ENCODE measurements at regions not wholly inside any gene's neighbourhood (a gene's known extent, or its start where the extent isn't known, plus 50 kb on each side); places are given as distances from the start of the nearest gene placed in this dataset.

DNA sequence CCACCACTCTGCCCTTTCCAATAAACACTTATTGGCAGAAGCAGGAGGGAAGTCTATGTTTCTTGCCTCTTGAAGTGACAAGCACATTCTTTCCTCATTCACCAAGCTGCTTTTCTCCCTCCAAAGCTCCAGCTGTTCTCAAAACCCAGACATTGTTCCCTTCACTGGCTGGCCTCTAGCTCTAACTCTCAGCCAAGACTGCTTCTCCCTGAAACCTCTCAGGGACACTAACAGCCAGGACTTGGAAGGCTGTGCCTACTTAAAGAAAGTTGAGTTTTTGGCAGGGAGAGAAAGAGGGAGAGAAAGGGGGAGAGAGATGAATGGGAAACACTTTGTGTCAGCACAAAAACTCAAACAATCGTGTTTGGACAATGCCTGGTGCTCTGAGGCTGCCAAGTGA is 99.5 kb downstream of the COX18 start:
- H3K4me3 ChIP-seq, result no peak overlapping the region
- no peaks in the 10 kb centered on the region for H3K79me2 ChIP-seq (ENCODE audit: low read depth)
- H3K27me3 ChIP-seq (ENCODE audit: insufficient read depth, low read depth), result no peaks in the 10 kb centered on the region
- H3K4me2 ChIP-seq, result no peak overlapping the region
- ChIA-PET CTCF (no interaction called here), POLR2A (ENCODE audit: unreplicated experiment) (no interaction called here)
- no peak for DNase-seq
- no peak overlapping the region for H2AFZ ChIP-seq
- no peaks in the 10 kb centered on the region for H4K20me1 ChIP-seq (ENCODE audit: insufficient read depth)
- H3F3A ChIP-seq (ENCODE audit: insufficient read depth, low read depth), result no peaks in the 10 kb centered on the region
- H3K27ac ChIP-seq, result no peak overlapping the region
- no peaks in the 10 kb centered on the region for H3K4me1 ChIP-seq (replicated peaks; ENCODE audit: insufficient read depth)
- no peaks in the 10 kb centered on the region for H3K36me3 ChIP-seq (ENCODE audit: low read depth)
- BruUV-seq (replicated peaks), result no TSS peak
- intact Hi-C loops (cut with micrococcal nuclease; ENCODE audit: unreplicated experiment), result no loop called here
- H3K9me3 ChIP-seq (ENCODE audit: insufficient read depth, low read depth), result no peaks in the 10 kb centered on the region
- H3K9me2 ChIP-seq (ENCODE audit: insufficient read depth), result no peaks in the 10 kb centered on the region
- TF ChIP-seq EZH2 (IDR thresholded peaks at IDR 0.05; ENCODE audit: low read depth), result no peak
- TF ChIP-seq CTCF (conservative IDR thresholded peaks at IDR 0.05), result no peak

GRCh38 chr4:72966652-72967051 is 102.9 kb downstream of the COX18 start:
- no peaks in the 10 kb centered on the region for H3K36me3 ChIP-seq (ENCODE audit: low read depth)
- no TSS peak for BruUV-seq (replicated peaks)

GRCh38 chr4:72959411-72959810 is 110.1 kb downstream of the COX18 start:
- Histone ChIP-seq H3K79me2 (ENCODE audit: low read depth) (no peaks in the 10 kb centered on the region), H3K4me2 (no peak overlapping the region), H3K27ac (no peak overlapping the region), H3K9me3 (ENCODE audit: insufficient read depth, low read depth) (no peaks in the 10 kb centered on the region), H3K4me1 (replicated peaks; ENCODE audit: insufficient read depth) (no peaks in the 10 kb centered on the region), H4K20me1 (ENCODE audit: insufficient read depth) (no peaks in the 10 kb centered on the region), H3K36me3 (ENCODE audit: low read depth) (no peaks in the 10 kb centered on the region), H3K9me2 (ENCODE audit: insufficient read depth) (no peaks in the 10 kb centered on the region), H2AFZ (no peak overlapping the region), H3F3A (ENCODE audit: insufficient read depth, low read depth) (no peaks in the 10 kb centered on the region), H3K4me3 (no peak overlapping the region), H3K27me3 (ENCODE audit: insufficient read depth, low read depth) (no peaks in the 10 kb centered on the region)
- no TSS peak for BruUV-seq (replicated peaks)
- CTCF ChIA-PET, result no interaction called here
- intact Hi-C loops (cut with micrococcal nuclease; ENCODE audit: unreplicated experiment), result no loop called here
- no peak for DNase-seq
- POLR2A ChIA-PET (ENCODE audit: unreplicated experiment), result no interaction called here
- TF ChIP-seq CTCF (conservative IDR thresholded peaks at IDR 0.05) (no peak), EZH2 (IDR thresholded peaks at IDR 0.05; ENCODE audit: low read depth) (no peak)

More at GRCh38 chr4:72966652-72967051, 102.9 kb downstream of the COX18 start:
- Histone ChIP-seq H3K4me1 (replicated peaks; ENCODE audit: insufficient read depth) (no peaks in the 10 kb centered on the region), H2AFZ (no peak overlapping the region), H3K79me2 (ENCODE audit: low read depth) (no peaks in the 10 kb centered on the region), H3K9me3 (ENCODE audit: insufficient read depth, low read depth) (no peaks in the 10 kb centered on the region), H4K20me1 (ENCODE audit: insufficient read depth) (no peaks in the 10 kb centered on the region), H3K4me3 (no peak overlapping the region), H3K4me2 (no peak overlapping the region), H3K9me2 (ENCODE audit: insufficient read depth) (no peaks in the 10 kb centered on the region), H3K27me3 (ENCODE audit: insufficient read depth, low read depth) (no peaks in the 10 kb centered on the region), H3K27ac (no peak overlapping the region), H3F3A (ENCODE audit: insufficient read depth, low read depth) (no peaks in the 10 kb centered on the region)
- no peak for DNase-seq
- ChIA-PET CTCF (no interaction called here), POLR2A (ENCODE audit: unreplicated experiment) (no interaction called here)
- TF ChIP-seq CTCF (conservative IDR thresholded peaks at IDR 0.05), result no peak
- TF ChIP-seq EZH2 (IDR thresholded peaks at IDR 0.05; ENCODE audit: low read depth), result no peak
- intact Hi-C loops (cut with micrococcal nuclease; ENCODE audit: unreplicated experiment), result no loop called here
